A673 (cell line): ENCODE measurements at regions not wholly inside any gene's neighbourhood (a gene's known extent, or its start where the extent isn't known, plus 50 kb on each side); places are given as distances from the start of the nearest gene placed in this dataset.

Experiments
- BruUV-seq: library from RNA; stranded (reverse); fragments of 400-500 nt; replicated peaks from 2 replicates; lab custom pipeline; 2021; lab: Mats Ljungman, UMichigan
- CTCF ChIA-PET: fragments of 300-600 bp; sonication (Branson Sonifier 250); formaldehyde crosslinking; loops from one replicate; lab custom pipeline; 2022; ENCODE audit warnings: antibody characterized with exemption; lab: Charles Lee
- POLR2A ChIA-PET: fragments of 300-600 bp; sonication (Branson Sonifier 250); formaldehyde crosslinking; loops from one replicate; lab custom pipeline; 2022; ENCODE audit warnings: antibody characterized with exemption; ENCODE audit not compliant: low non-redundant PET; lab: Charles Lee
- DNase-seq: peaks from one replicate; pipeline ENCODE4 v3.0.0-alpha.2; 2015; ENCODE audit warnings: low spot score
- H3K27ac ChIP-seq: fragments of 200-600 bp; sonication (generic); 2 replicates; pipeline ENCODE4 v1.5.1; 2016; ENCODE audit warnings: mixed run types, low read depth, mild to moderate bottlenecking, mixed read lengths, antibody characterized with exemption, low read length; ENCODE audit not compliant: poor library complexity, severe bottlenecking
- H3K27me3 ChIP-seq: fragments of 200-600 bp; sonication (generic); replicated peaks from 2 replicates; pipeline ENCODE4 v1.6.1; 2017; ENCODE audit warnings: mixed run types, low read depth, mild to moderate bottlenecking, mixed read lengths, antibody characterized with exemption, low read length; ENCODE audit not compliant: insufficient read depth, poor library complexity
- H3K36me3 ChIP-seq: fragments of 200-600 bp; sonication (generic); 2 replicates; pipeline ENCODE4 v1.6.1; 2016; ENCODE audit warnings: mixed run types, mild to moderate bottlenecking, mixed read lengths, antibody characterized with exemption, low read length; ENCODE audit not compliant: insufficient read depth, poor library complexity, severe bottlenecking
- H3K4me1 ChIP-seq: fragments of 200-600 bp; sonication (generic); 2 replicates; pipeline ENCODE4 v1.6.1; 2017; ENCODE audit warnings: mixed run types, mild to moderate bottlenecking, mixed read lengths, antibody characterized with exemption, low read length; ENCODE audit not compliant: insufficient read depth, poor library complexity, severe bottlenecking
- H3K4me3 ChIP-seq: fragments of 200-600 bp; sonication (generic); 2 replicates; pipeline ENCODE4 v1.5.1; 2016; ENCODE audit warnings: low read depth, mixed run types, mild to moderate bottlenecking, mixed read lengths, low read length; ENCODE audit not compliant: poor library complexity, severe bottlenecking
- H3K9me3 ChIP-seq: fragments of 200-600 bp; sonication (generic); 2 replicates; pipeline ENCODE4 v1.6.1; 2016; ENCODE audit warnings: mixed run types, low read depth, mild to moderate bottlenecking, mixed read lengths, antibody characterized with exemption, low read length; ENCODE audit not compliant: poor library complexity, severe bottlenecking
- CTCF ChIP-seq: fragments of 300-800, 200-600 bp; sonication (generic); conservative IDR thresholded peaks from 2 replicates; pipeline ENCODE4 v1.5.1; 2017; ENCODE audit warnings: low read depth, mild to moderate bottlenecking, antibody characterized with exemption, low read length, moderate library complexity, mixed read lengths
- EZH2 ChIP-seq: fragments of 200-600 bp; sonication (generic); IDR thresholded peaks from 2 replicates; pipeline ENCODE4 v1.6.1; 2017; ENCODE audit warnings: borderline replicate concordance, low read depth, mild to moderate bottlenecking, mixed read lengths, antibody characterized with exemption, low read length; ENCODE audit not compliant: poor library complexity, severe bottlenecking
- intact Hi-C: fragments of 100-400 bp; cut with micrococcal nuclease; formaldehyde crosslinking; loops from one replicate; pipeline ENCODE4 v1.10.0; 2022; ENCODE audit not compliant: unreplicated experiment

GRCh38 chr7:16967300-16967811, 85.6 kb upstream of the AGR3 start:
- CTCF ChIA-PET = no interaction called here

GRCh38 chr7:16970732-16971482, 89.1 kb upstream of the AGR3 start:
- intact Hi-C loops = no loop called here
- CTCF ChIA-PET = no interaction called here
- H3K36me3 ChIP-seq = no peaks in the 10 kb centered on the region
- POLR2A ChIA-PET = no interaction called here
- no peak overlapping the region for H3K27ac ChIP-seq
- TF ChIP-seq CTCF (no peak), EZH2 (no peak)
- no peaks in the 10 kb centered on the region for H3K27me3 ChIP-seq
- H3K4me1 ChIP-seq = peaks cover 10% of the 10 kb centered on the region
- no peaks in the 10 kb centered on the region for H3K9me3 ChIP-seq
- BruUV-seq = no TSS peak
- DNase-seq = no peak
- H3K4me3 ChIP-seq = no peak overlapping the region

More at GRCh38 chr7:16967300-16967811, 85.6 kb upstream of the AGR3 start:
- Histone ChIP-seq H3K9me3 (no peaks in the 10 kb centered on the region), H3K4me3 (no peak overlapping the region), H3K4me1 (peaks cover 10% of the 10 kb centered on the region), H3K27ac (no peak overlapping the region), H3K27me3 (no peaks in the 10 kb centered on the region), H3K36me3 (no peaks in the 10 kb centered on the region)
- intact Hi-C loops = no loop called here
- POLR2A ChIA-PET = no interaction called here
- TF ChIP-seq CTCF (no peak), EZH2 (no peak)
- BruUV-seq = no TSS peak
- no peak for DNase-seq

- H3K4me1 ChIP-seq = peaks cover 10% of the 10 kb centered on the region
- no peak for DNase-seq
- ChIA-PET POLR2A (no interaction called here), CTCF (no interaction called here)
- TF ChIP-seq CTCF = no peak
- no peak for TF ChIP-seq EZH2
- H3K9me3 ChIP-seq = no peaks in the 10 kb centered on the region
- no peak overlapping the region for H3K27ac ChIP-seq
- no peaks in the 10 kb centered on the region for H3K27me3 ChIP-seq
- no TSS peak for BruUV-seq
- H3K36me3 ChIP-seq = no peaks in the 10 kb centered on the region
- H3K4me3 ChIP-seq = no peak overlapping the region
- intact Hi-C loops = no loop called here
Measured at GRCh38 chr7:16975712-16976111, 93.9 kb upstream of the AGR3 start.
